Glutamatergic neuron (in vitro differentiated cells): ENCODE measurements at regions not wholly inside any gene's neighbourhood (a gene's known extent, or its start where the extent isn't known, plus 50 kb on each side); places are given as distances from the start of the nearest gene placed in this dataset.

Source experiments
- DNase-seq: peaks from one replicate; pipeline ENCODE4 v3.0.0; 2022
- H3K27ac Mint-ChIP-seq: one replicate; pipeline ENCODE4 v1.8.0; 2020; ENCODE audit warnings: mild to moderate bottlenecking, mixed read lengths, inconsistent platforms; ENCODE audit not compliant: unreplicated experiment
- H3K27me3 Mint-ChIP-seq: one replicate; pipeline ENCODE4 v1.8.0; 2020; ENCODE audit warnings: mild to moderate bottlenecking, moderate library complexity, mixed read lengths, inconsistent platforms; ENCODE audit not compliant: unreplicated experiment
- H3K36me3 Mint-ChIP-seq: one replicate; pipeline ENCODE4 v1.8.0; 2020; ENCODE audit warnings: mild to moderate bottlenecking, mixed read lengths, inconsistent platforms; ENCODE audit not compliant: unreplicated experiment
- H3K4me1 Mint-ChIP-seq: one replicate; pipeline ENCODE4 v1.8.0; 2020; ENCODE audit warnings: mild to moderate bottlenecking, low read depth, mixed read lengths, inconsistent platforms; ENCODE audit not compliant: unreplicated experiment
- H3K4me3 Mint-ChIP-seq: one replicate; pipeline ENCODE4 v1.8.0; 2020; ENCODE audit warnings: mild to moderate bottlenecking, mixed read lengths, inconsistent platforms; ENCODE audit not compliant: unreplicated experiment
- H3K9me3 Mint-ChIP-seq: one replicate; pipeline ENCODE4 v1.8.0; 2020; ENCODE audit warnings: mild to moderate bottlenecking, moderate library complexity, mixed read lengths, inconsistent platforms; ENCODE audit not compliant: unreplicated experiment
- CTCF ChIP-seq: fragments of 200-600 bp; sonication (generic); IDR thresholded peaks from one replicate; pipeline ENCODE4 v1.5.0; 2021; ENCODE audit not compliant: partially characterized antibody, unreplicated experiment

DNA sequence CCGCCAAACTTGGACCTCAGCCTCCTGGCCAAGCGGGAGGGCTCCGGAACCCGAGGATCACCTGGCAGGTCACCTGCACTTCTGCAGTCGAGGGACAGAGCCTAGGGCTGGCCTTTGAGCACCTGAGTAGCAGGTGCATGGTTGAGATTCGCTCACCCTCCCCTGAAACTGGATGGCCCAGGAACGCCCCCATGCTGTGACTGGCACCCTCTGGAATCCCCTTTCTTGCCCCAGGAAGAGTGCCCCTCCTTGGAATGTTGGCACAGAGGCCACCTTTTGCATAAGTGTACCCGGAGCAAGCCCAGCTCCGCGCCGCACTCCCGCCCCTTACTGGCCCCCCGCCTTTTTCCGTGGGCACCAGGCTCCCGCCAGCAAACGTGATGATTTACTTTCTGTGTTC, 112.5 kb upstream of the IER5L start:
- no peak for TF ChIP-seq CTCF
- H3K4me1 Mint-ChIP-seq: peaks cover 14% of the 10 kb centered on the region
- H3K27ac Mint-ChIP-seq: no peak overlapping the region
- no peak overlapping the region for H3K4me3 Mint-ChIP-seq
- no peak for DNase-seq
- H3K27me3 Mint-ChIP-seq: peaks cover 3% of the 10 kb centered on the region
- H3K9me3 Mint-ChIP-seq: peaks cover 7% of the 10 kb centered on the region
- peaks cover 19% of the 10 kb centered on the region for H3K36me3 Mint-ChIP-seq

- peaks cover 14% of the 10 kb centered on the region for H3K4me1 Mint-ChIP-seq
- peaks cover 3% of the 10 kb centered on the region for H3K27me3 Mint-ChIP-seq
- H3K9me3 Mint-ChIP-seq: peaks cover 6% of the 10 kb centered on the region
- H3K36me3 Mint-ChIP-seq: peaks cover 17% of the 10 kb centered on the region
- peak overlapping the region; percentile 59 for H3K27ac Mint-ChIP-seq
- no peak for TF ChIP-seq CTCF
- no peak for DNase-seq
- H3K4me3 Mint-ChIP-seq: no peak overlapping the region
Measured at GRCh38 chr9:129289883-129290282, 111.8 kb upstream of the IER5L start.

- H3K9me3 Mint-ChIP-seq: peaks cover 2% of the 10 kb centered on the region
- peaks cover 13% of the 10 kb centered on the region for H3K36me3 Mint-ChIP-seq
- H3K4me1 Mint-ChIP-seq: peaks cover 14% of the 10 kb centered on the region
- peak overlapping the region; percentile 16 for H3K4me3 Mint-ChIP-seq
- peak overlapping the region; percentile 62 for H3K27ac Mint-ChIP-seq
- no peak for TF ChIP-seq CTCF
- DNase-seq: no peak
- H3K27me3 Mint-ChIP-seq: peaks cover 3% of the 10 kb centered on the region
Measured at GRCh38 chr9:129289131-129289731, 111.2 kb upstream of the IER5L start.

DNA sequence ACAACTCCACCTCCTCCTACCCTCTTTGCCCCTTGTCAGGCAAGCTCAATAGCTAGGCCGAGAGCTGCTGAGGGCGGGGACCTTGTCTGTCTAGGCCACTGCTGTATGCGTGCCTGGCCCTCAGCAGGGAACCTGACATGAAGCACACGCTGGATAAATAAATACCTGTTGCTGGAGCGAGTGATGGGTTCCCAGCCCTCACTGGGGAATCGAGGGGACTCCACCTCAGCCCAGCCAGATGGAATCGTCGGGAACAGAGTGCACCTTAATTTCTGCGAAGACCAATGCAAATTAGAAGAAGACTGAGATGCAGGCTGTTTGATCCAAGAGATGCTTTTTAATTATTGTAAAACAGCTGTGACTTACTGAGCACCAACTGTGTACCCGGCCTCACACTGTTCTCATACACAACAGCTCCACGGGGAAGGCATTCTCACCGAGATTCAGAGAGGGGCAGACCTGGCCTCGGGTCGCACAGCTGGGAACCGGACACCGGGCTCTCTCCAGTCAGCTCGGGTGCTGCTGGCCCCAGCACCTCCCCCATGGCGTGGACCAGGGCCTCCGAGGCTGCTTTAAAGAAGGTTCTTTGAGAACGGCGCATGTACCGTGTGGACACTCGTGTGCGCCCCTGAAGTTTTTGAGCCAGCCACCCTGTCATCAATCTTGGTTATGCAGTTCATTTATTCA, 109.7 kb upstream of the IER5L start:
- peaks cover 3% of the 10 kb centered on the region for H3K27me3 Mint-ChIP-seq
- peaks cover 14% of the 10 kb centered on the region for H3K4me1 Mint-ChIP-seq
- peaks cover 13% of the 10 kb centered on the region for H3K36me3 Mint-ChIP-seq
- peak overlapping the region; percentile 62 for H3K27ac Mint-ChIP-seq
- H3K4me3 Mint-ChIP-seq: no peak overlapping the region
- TF ChIP-seq CTCF: no peak
- DNase-seq: no peak
- H3K9me3 Mint-ChIP-seq: peaks cover 1% of the 10 kb centered on the region
